Mesothelial cell of epicardium (in vitro differentiated cells): ENCODE measurements at regions not wholly inside any gene's neighbourhood (a gene's known extent, or its start where the extent isn't known, plus 50 kb on each side); places are given as distances from the start of the nearest gene placed in this dataset.

Experiments
- DNase-seq, 2 experiments: peaks; one replicate each; pipeline ENCODE4 v3.0.0; 2021; ENCODE audit warnings: low spot score in 2 of 2; ENCODE audit not compliant: unreplicated experiment in 2 of 2
- H3K27ac Mint-ChIP-seq: 2 replicates; pipeline ENCODE4 v1.8.0; 2021; ENCODE audit warnings: mixed read lengths
- H3K27me3 Mint-ChIP-seq: 2 replicates; pipeline ENCODE4 v1.8.0; 2021; ENCODE audit warnings: low read depth, mixed read lengths
- H3K36me3 Mint-ChIP-seq: 2 replicates; pipeline ENCODE4 v1.8.0; 2021; ENCODE audit warnings: mixed read lengths
- H3K4me1 Mint-ChIP-seq: 2 replicates; pipeline ENCODE4 v1.8.0; 2021; ENCODE audit warnings: mixed read lengths
- H3K4me3 Mint-ChIP-seq: 2 replicates; pipeline ENCODE4 v1.8.0; 2021; ENCODE audit warnings: mild to moderate bottlenecking, moderate library complexity, mixed read lengths
- H3K9me3 Mint-ChIP-seq: 2 replicates; pipeline ENCODE4 v1.8.0; 2021; ENCODE audit warnings: mixed read lengths
- TF ChIP-seq, protein P1 (sequence below): fragments of 200-600 bp; sonication (generic); IDR thresholded peaks from one replicate; pipeline ENCODE4 v1.5.0; 2021; ENCODE audit warnings: antibody characterized with exemption; ENCODE audit not compliant: unreplicated experiment

DNA sequence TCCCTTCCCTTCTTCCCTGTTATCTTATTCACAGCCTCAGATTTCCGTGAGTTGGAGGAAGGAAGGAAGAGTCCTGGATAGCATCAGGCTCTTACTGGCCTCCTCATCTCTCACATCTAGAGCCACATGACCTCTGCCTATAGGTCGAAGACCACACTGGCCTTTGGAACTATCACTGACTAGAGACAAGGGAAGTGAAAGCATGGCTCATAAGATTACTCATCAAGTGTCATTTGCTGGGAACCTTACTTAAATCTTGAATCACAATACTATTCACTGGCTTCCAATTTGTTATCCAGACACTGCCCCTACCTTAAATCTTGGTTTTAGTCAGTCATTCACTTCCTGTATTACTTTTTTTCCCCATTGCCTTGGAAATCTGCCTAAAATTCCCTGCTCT lies 61.6 kb upstream of the MTMR8 start:
- Mint-ChIP-seq H3K9me3 (peaks cover 72% of the 10 kb centered on the region), H3K27me3 (no peaks in the 10 kb centered on the region)

DNA sequence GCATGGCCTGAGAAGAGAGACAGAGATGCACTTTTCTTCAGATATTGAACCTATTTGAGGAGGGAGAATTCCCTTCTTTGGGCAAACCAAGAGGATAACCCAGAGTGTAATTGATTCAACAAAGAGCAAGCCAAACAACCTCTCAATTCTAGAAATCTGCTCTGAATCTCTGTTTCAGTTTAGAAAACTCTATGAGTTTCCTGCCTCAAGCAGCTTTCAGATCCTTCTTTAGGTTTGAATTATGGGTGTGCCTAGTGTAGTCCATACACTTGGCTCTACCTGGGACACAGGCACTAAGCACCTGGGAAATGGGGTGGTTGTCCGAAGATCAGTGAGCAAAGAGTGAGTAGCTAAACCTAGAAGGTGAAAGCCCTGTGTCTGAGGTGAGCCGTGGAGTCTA lies 52.0 kb upstream of the MTMR8 start:
- H3K4me1 Mint-ChIP-seq = no peaks in the 10 kb centered on the region
- H3K27me3 Mint-ChIP-seq = no peaks in the 10 kb centered on the region
- TF ChIP-seq, protein P1, sequence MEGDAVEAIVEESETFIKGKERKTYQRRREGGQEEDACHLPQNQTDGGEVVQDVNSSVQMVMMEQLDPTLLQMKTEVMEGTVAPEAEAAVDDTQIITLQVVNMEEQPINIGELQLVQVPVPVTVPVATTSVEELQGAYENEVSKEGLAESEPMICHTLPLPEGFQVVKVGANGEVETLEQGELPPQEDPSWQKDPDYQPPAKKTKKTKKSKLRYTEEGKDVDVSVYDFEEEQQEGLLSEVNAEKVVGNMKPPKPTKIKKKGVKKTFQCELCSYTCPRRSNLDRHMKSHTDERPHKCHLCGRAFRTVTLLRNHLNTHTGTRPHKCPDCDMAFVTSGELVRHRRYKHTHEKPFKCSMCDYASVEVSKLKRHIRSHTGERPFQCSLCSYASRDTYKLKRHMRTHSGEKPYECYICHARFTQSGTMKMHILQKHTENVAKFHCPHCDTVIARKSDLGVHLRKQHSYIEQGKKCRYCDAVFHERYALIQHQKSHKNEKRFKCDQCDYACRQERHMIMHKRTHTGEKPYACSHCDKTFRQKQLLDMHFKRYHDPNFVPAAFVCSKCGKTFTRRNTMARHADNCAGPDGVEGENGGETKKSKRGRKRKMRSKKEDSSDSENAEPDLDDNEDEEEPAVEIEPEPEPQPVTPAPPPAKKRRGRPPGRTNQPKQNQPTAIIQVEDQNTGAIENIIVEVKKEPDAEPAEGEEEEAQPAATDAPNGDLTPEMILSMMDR = no peak
- H3K4me3 Mint-ChIP-seq = no peak overlapping the region
- H3K27ac Mint-ChIP-seq = no peak overlapping the region
- peaks cover 57% of the 10 kb centered on the region for H3K9me3 Mint-ChIP-seq
- H3K36me3 Mint-ChIP-seq = no peaks in the 10 kb centered on the region
- no peak for DNase-seq

More for the DNA sequence above, 61.6 kb upstream of the MTMR8 start:
- TF ChIP-seq, protein P1 = no peak
- Mint-ChIP-seq H3K4me3 (no peak overlapping the region), H3K27ac (no peak overlapping the region), H3K36me3 (no peaks in the 10 kb centered on the region), H3K4me1 (no peaks in the 10 kb centered on the region)
- DNase-seq = no peak
